ENCODE measurements at regions not wholly inside any gene's neighbourhood (a gene's known extent, or its start where the extent isn't known, plus 50 kb on each side); places are given as distances from the start of the nearest gene placed in this dataset.

DNA sequence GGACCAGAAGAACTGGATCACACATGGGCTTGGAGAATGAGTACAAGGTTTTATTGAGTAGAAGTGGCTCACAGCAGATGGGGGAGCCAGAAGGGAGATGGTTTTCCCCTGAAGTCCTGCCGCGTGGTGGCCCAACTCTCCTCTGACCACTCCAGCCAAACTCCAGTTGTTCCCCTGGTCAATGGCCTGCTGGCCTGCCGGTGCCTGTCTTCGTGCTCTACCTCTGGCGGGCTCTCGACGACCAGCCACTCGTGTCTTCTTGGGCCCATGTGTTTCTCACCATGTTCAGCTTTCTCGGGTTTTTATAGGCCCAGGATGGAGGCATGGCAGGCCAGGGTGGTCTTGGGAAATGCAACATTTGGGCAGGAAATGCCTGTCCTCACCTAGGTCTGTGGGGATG, 519.6 kb downstream of the CYLC2 start:
- no peaks in the 10 kb centered on the region for H3K27me3 ChIP-seq (ENCODE audit: insufficient read depth, low read length)
- no peak overlapping the region for H3K4me2 ChIP-seq (ENCODE audit: low read length)
- TF ChIP-seq EZH2 (IDR thresholded peaks at IDR 0.05; ENCODE audit: borderline replicate concordance, low read length) = no peak
- no peaks in the 10 kb centered on the region for H3K36me3 ChIP-seq (ENCODE audit: insufficient read depth, low read length)
- H4K20me1 ChIP-seq (ENCODE audit: insufficient read depth, low read length) = no peaks in the 10 kb centered on the region
- H3K9me3 ChIP-seq (ENCODE audit: low read length) = no peaks in the 10 kb centered on the region
- H3F3A ChIP-seq (ENCODE audit: insufficient read depth, low read length) = no peaks in the 10 kb centered on the region
- no peak overlapping the region for H3K9ac ChIP-seq (ENCODE audit: low read length)
- no peak overlapping the region for H2AFZ ChIP-seq (ENCODE audit: low read length)
- no peaks in the 10 kb centered on the region for H3K9me2 ChIP-seq (ENCODE audit: low read depth, low read length)
- H3K4me3 ChIP-seq (ENCODE audit: low read depth, low read length, poor library complexity, severe bottlenecking) = no peak overlapping the region
- H3K4me1 ChIP-seq (ENCODE audit: insufficient read depth, low read length, severe bottlenecking) = no peaks in the 10 kb centered on the region
- no peak overlapping the region for H3K27ac ChIP-seq (ENCODE audit: low read depth, low read length, poor library complexity, severe bottlenecking)
- H3K79me2 ChIP-seq (ENCODE audit: insufficient read depth, low read length) = no peaks in the 10 kb centered on the region

DNA sequence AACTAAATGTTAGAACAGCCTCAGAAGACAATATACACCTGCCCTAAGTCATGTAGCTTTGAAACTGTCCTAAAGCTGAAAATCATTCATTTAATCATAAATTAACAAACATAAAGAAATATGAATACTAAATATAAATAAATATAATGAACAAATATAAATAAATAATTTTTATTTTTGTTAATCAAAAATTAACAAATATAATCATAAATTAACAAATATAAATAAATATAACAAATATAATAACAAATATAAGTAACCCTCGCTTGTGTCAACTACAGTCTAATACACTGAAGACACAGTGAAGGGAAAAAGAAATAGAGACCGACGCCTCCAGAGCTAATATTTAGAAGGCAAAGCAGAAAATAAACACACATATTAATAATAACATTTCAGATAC, 527.3 kb downstream of the CYLC2 start:
- H3K4me2 ChIP-seq (ENCODE audit: low read length) = no peak overlapping the region
- no peaks in the 10 kb centered on the region for H3K27me3 ChIP-seq (ENCODE audit: insufficient read depth, low read length)
- TF ChIP-seq, protein P1, sequence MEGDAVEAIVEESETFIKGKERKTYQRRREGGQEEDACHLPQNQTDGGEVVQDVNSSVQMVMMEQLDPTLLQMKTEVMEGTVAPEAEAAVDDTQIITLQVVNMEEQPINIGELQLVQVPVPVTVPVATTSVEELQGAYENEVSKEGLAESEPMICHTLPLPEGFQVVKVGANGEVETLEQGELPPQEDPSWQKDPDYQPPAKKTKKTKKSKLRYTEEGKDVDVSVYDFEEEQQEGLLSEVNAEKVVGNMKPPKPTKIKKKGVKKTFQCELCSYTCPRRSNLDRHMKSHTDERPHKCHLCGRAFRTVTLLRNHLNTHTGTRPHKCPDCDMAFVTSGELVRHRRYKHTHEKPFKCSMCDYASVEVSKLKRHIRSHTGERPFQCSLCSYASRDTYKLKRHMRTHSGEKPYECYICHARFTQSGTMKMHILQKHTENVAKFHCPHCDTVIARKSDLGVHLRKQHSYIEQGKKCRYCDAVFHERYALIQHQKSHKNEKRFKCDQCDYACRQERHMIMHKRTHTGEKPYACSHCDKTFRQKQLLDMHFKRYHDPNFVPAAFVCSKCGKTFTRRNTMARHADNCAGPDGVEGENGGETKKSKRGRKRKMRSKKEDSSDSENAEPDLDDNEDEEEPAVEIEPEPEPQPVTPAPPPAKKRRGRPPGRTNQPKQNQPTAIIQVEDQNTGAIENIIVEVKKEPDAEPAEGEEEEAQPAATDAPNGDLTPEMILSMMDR (IDR thresholded peaks at IDR 0.05; ENCODE audit: low read length) = no peak
- TF ChIP-seq EZH2 (IDR thresholded peaks at IDR 0.05; ENCODE audit: borderline replicate concordance, low read length) = no peak

DNA sequence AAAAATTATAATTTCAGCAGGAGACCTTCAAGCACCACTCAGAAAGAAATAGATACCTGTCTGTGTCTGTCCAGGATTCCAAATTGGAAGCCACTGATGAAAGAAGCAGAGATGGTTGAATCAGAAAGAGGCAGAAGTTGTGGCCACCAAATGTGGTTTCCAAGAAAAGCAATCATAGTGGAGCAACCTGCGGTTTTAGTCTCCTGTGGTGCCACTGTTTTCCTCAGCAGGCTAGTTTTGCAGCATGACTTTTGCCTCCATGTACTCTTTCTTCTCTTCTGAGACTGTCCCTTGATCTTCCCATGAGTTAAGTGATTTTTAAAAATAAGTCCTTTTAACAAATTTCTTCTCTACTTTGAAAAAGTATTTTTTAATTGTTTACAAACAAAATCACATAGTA, 535.8 kb downstream of the CYLC2 start:
- Histone ChIP-seq H3K4me2 (ENCODE audit: low read length) (no peak overlapping the region), H3K27me3 (ENCODE audit: insufficient read depth, low read length) (no peaks in the 10 kb centered on the region), H3K4me3 (ENCODE audit: low read depth, low read length, poor library complexity, severe bottlenecking) (no peak overlapping the region), H3K9ac (ENCODE audit: low read length) (no peak overlapping the region), H3K36me3 (ENCODE audit: insufficient read depth, low read length) (no peaks in the 10 kb centered on the region), H3F3A (ENCODE audit: insufficient read depth, low read length) (no peaks in the 10 kb centered on the region), H3K79me2 (ENCODE audit: insufficient read depth, low read length) (no peaks in the 10 kb centered on the region), H4K20me1 (ENCODE audit: insufficient read depth, low read length) (no peaks in the 10 kb centered on the region), H3K9me2 (ENCODE audit: low read depth, low read length) (no peaks in the 10 kb centered on the region), H3K27ac (ENCODE audit: low read depth, low read length, poor library complexity, severe bottlenecking) (no peak overlapping the region), H3K4me1 (ENCODE audit: insufficient read depth, low read length, severe bottlenecking) (no peaks in the 10 kb centered on the region), H2AFZ (ENCODE audit: low read length) (no peak overlapping the region), H3K9me3 (ENCODE audit: low read length) (no peaks in the 10 kb centered on the region)
- TF ChIP-seq, protein P1 (IDR thresholded peaks at IDR 0.05; ENCODE audit: low read length) = no peak
- no peak for TF ChIP-seq EZH2 (IDR thresholded peaks at IDR 0.05; ENCODE audit: borderline replicate concordance, low read length)

More for the DNA sequence above, 527.3 kb downstream of the CYLC2 start:
- no peaks in the 10 kb centered on the region for H3K79me2 ChIP-seq (ENCODE audit: insufficient read depth, low read length)
- no peak overlapping the region for H3K4me3 ChIP-seq (ENCODE audit: low read depth, low read length, poor library complexity, severe bottlenecking)
- no peaks in the 10 kb centered on the region for H3F3A ChIP-seq (ENCODE audit: insufficient read depth, low read length)
- H3K4me1 ChIP-seq (ENCODE audit: insufficient read depth, low read length, severe bottlenecking) = no peaks in the 10 kb centered on the region
- H4K20me1 ChIP-seq (ENCODE audit: insufficient read depth, low read length) = no peaks in the 10 kb centered on the region
- no peak overlapping the region for H3K27ac ChIP-seq (ENCODE audit: low read depth, low read length, poor library complexity, severe bottlenecking)
- H3K9me2 ChIP-seq (ENCODE audit: low read depth, low read length) = no peaks in the 10 kb centered on the region
- no peaks in the 10 kb centered on the region for H3K36me3 ChIP-seq (ENCODE audit: insufficient read depth, low read length)
- no peaks in the 10 kb centered on the region for H3K9me3 ChIP-seq (ENCODE audit: low read length)
- no peak overlapping the region for H3K9ac ChIP-seq (ENCODE audit: low read length)
- H2AFZ ChIP-seq (ENCODE audit: low read length) = no peak overlapping the region

DNA sequence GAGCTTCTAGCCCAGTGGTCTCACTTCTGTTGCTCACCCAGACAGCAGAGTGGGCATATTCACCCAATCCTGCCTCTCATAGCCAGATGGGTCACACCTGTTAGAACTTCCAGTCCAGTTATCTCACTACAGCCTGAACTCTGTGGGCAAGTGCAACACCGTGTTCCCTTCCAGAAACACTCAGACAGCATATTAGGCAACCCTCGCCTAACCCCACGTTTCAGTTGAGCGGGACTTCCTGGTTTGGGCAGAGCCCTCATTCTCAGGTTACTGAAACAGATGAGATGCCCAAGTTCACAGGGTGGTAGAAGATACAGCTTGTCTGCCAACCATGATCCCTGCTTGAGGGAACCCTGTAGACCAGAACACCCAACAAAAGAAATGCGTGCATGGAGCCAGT, 538.2 kb downstream of the CYLC2 start:
- Histone ChIP-seq H3K4me3 (ENCODE audit: low read depth, low read length, poor library complexity, severe bottlenecking) (no peak overlapping the region), H3K9me2 (ENCODE audit: low read depth, low read length) (no peaks in the 10 kb centered on the region), H4K20me1 (ENCODE audit: insufficient read depth, low read length) (no peaks in the 10 kb centered on the region), H3K9me3 (ENCODE audit: low read length) (no peaks in the 10 kb centered on the region), H3K79me2 (ENCODE audit: insufficient read depth, low read length) (no peaks in the 10 kb centered on the region), H3K27ac (ENCODE audit: low read depth, low read length, poor library complexity, severe bottlenecking) (no peak overlapping the region), H3K4me1 (ENCODE audit: insufficient read depth, low read length, severe bottlenecking) (no peaks in the 10 kb centered on the region), H3K4me2 (ENCODE audit: low read length) (no peak overlapping the region), H3F3A (ENCODE audit: insufficient read depth, low read length) (no peaks in the 10 kb centered on the region), H2AFZ (ENCODE audit: low read length) (no peak overlapping the region), H3K9ac (ENCODE audit: low read length) (no peak overlapping the region), H3K36me3 (ENCODE audit: insufficient read depth, low read length) (no peaks in the 10 kb centered on the region), H3K27me3 (ENCODE audit: insufficient read depth, low read length) (no peaks in the 10 kb centered on the region)
- TF ChIP-seq, protein P1 (IDR thresholded peaks at IDR 0.05; ENCODE audit: low read length) = no peak
- TF ChIP-seq EZH2 (IDR thresholded peaks at IDR 0.05; ENCODE audit: borderline replicate concordance, low read length) = no peak
